NCI-H1105 (cell line): ENCODE measurements at regions not wholly inside any gene's neighbourhood (a gene's known extent, or its start where the extent isn't known, plus 50 kb on each side); places are given as distances from the start of the nearest gene placed in this dataset.

Source experiments
- DNase-seq: peaks from one replicate; lab custom pipeline; 2025; lab: John Stamatoyannopoulos, UW

- no peak for DNase-seq
These were observed 238.7 kb upstream of the SNX7 start for GRCh38 chr1:98422816-98423215.

DNA sequence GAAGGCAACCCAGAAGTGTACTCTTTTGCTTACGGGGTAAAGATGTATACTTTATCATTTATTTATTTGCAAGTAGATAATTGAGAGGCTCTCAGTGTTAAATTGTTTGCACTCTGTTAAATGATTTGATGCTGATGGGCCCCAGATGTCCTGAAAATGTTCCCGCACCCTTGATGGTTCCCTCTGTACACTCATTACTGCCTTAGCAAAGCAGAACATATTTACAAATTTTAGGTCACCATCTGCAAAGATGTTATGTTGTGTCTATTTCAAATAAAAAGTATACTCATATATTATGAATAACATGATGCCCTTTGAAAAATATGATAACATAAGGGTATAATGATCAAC, 240.5 kb upstream of the SNX7 start:
- no peak for DNase-seq

- no peak for DNase-seq
These were observed 241.0 kb upstream of the SNX7 start for GRCh38 chr1:98420376-98421084.

DNA sequence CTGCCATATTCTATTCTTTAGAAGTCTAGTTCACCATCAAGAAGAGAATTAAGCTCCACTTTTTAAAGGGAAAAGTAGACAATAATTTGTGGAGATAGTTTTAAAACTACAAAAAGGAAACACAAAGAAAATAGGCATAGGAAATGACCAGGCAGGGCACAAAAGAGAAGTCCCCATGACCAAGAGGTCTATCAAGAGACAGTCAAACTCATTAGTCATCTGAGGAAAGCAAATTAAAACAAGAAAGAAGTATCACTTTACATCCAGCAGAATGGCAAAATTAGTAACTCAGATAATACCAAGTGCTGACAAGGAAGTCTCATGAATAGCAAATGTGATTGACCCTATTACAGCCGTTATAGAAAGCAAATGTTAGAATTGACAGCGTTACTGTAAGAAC, 243.7 kb upstream of the SNX7 start:
- DNase-seq: no peak

GRCh38 chr1:98410082-98410481, 251.4 kb upstream of the SNX7 start:
- DNase-seq: no peak

DNA sequence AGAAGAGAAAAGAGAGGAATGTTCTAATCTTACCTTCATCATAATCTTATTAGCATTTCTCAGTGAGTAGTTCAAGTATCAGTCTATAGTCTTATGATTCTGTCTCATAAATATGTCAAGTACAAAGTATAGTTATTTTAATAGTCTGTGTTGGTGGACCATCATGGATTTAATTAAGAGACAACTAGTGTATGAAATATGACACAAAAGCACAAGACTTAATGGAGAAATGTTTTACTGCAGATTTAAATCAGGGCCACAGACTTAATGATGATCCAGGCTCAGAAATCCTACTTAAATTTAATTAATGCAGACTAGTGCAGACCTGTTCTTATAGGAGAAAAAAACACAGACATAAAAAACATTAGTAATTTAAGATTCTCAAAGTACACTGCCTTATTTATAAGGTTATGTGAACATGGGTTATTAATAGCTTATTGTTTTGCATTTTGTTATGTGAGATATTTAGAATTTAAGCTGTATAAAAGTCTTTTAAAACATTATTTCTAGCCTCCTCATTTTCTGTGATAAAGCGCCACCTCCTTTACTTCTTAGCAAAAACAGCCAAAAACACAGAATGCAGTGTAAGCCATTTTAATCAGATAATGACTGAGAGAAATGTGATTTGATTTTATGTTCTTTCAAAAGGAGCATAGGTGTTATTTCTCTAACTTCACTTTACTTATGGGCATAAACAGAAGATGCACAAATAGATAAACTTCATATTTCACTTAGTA, 255.0 kb upstream of the SNX7 start:
- no peak for DNase-seq

DNA sequence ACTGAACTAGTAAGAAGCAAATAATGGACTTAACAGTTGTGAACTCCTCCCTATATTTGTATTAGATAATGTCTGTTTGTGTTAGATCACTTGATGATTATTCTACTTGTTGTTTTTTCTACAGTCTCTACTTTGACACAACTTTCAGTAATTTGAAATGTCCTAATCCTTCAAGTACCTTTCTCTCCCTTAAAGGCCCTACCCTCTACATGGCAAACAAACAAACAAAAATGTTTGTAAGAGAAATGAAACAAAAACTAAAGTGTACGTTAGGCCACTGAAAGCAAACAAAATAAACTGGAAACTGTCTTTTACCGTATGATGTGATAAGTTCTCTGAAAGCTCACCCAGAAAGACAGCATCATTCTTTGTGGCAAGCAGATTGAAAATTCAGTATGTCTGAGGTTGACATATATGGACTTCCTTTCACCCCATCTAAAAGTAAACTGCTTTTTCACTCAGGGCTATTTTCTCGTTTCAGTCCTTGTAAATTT, 255.9 kb upstream of the SNX7 start:
- no peak for DNase-seq

GRCh38 chr1:98404866-98405265, 256.7 kb upstream of the SNX7 start:
- no peak for DNase-seq

GRCh38 chr1:98403963-98404480, 257.5 kb upstream of the SNX7 start:
- DNase-seq: no peak

- DNase-seq: no peak
These were observed 258.7 kb upstream of the SNX7 start for GRCh38 chr1:98402860-98403259.

DNA sequence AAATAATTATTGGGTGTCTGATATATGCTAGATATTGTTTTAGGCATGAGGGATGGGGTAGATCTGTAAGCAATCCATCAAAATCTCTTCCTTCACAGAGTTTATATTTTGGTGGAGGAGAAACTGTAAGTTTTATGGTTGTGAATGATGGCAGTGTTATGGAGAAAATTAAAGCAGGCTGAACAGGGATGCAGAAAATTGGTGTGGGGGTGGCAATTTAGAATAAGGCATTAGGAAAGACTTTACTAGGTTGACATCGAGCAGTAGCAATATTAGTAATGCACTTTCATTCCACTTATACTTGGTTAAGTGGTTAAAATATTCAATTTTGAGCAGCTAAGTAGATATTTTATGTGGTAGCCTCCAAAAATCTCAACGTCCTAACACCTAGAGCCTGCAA, 261.1 kb upstream of the SNX7 start:
- DNase-seq: no peak

DNA sequence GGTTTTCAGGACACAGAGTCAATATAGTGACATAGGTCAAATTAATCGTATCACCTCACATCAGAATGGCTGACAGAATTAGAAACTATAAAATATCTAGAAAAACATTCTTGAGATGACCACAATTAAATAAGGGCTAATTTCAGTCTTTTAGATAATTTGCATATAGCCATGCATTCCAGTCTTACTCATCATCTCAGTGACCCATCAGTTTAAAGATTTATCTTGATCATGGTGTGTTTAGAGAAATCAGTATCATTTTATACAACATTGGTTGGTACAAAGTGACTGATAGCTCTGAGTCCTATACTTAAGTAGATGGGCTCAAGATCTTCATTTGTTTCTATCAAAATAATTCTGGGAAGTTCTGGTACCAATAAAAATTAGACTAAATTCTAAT, 262.3 kb upstream of the SNX7 start:
- no peak for DNase-seq

- DNase-seq: no peak
These were observed 262.9 kb upstream of the SNX7 start for GRCh38 chr1:98398649-98399048.

- no peak for DNase-seq
These were observed 263.4 kb upstream of the SNX7 start for GRCh38 chr1:98398092-98398491.

GRCh38 chr1:98393719-98394118, 267.8 kb upstream of the SNX7 start:
- no peak for DNase-seq

DNA sequence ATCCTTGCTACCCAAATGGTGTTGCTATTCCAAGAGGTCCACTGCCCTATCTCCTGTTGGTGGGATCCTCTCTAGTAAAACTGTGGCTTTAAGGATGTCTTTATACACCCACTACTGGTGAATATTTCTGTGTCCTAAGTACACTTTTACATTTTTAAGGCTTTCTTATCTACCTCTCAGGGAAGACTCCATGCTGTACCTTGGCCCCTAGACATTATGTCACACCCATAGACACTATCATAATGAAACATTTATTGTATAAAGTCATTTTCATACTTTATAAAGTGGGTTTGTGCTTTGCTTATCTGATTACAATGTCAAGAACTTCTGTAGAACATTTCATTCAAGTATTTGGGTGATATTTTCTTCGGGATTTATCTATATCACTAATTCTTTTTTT, 270.3 kb upstream of the SNX7 start:
- DNase-seq: no peak

- no peak for DNase-seq
These were observed 271.7 kb upstream of the SNX7 start for GRCh38 chr1:98389809-98390208.

GRCh38 chr1:98388441-98388840, 273.1 kb upstream of the SNX7 start:
- no peak for DNase-seq

GRCh38 chr1:98387701-98388100, 273.8 kb upstream of the SNX7 start:
- DNase-seq: no peak

GRCh38 chr1:98386675-98387440, 274.7 kb upstream of the SNX7 start:
- DNase-seq: peak; percentile 22

GRCh38 chr1:98385652-98386051, 275.9 kb upstream of the SNX7 start:
- no peak for DNase-seq

- DNase-seq: no peak
These were observed 276.9 kb upstream of the SNX7 start for GRCh38 chr1:98384461-98385141.
